Hepatocyte (in vitro differentiated cells): ENCODE measurements at regions not wholly inside any gene's neighbourhood (a gene's known extent, or its start where the extent isn't known, plus 50 kb on each side); places are given as distances from the start of the nearest gene placed in this dataset.

ENCODE experiments used
- DNase-seq: peaks from one replicate; pipeline ENCODE4 v3.0.0-alpha.2; 2016; ENCODE audit warnings: low spot score
- H2AFZ ChIP-seq: fragments of 200-600 bp; sonication (generic); 2 replicates; pipeline ENCODE4 v1.6.0; 2016; ENCODE audit warnings: antibody characterized with exemption, mild to moderate bottlenecking
- H3K27ac ChIP-seq: fragments of 200-600 bp; sonication (generic); 2 replicates; pipeline ENCODE4 v1.5.1; 2016; ENCODE audit warnings: mild to moderate bottlenecking
- H3K27me3 ChIP-seq: fragments of 200-600 bp; sonication (generic); 2 replicates; pipeline ENCODE4 v1.6.1; 2016
- H3K36me3 ChIP-seq: fragments of 200-600 bp; sonication (generic); replicated peaks from 2 replicates; pipeline ENCODE4 v1.5.1; 2016; ENCODE audit warnings: low read depth; ENCODE audit not compliant: insufficient read depth
- H3K4me1 ChIP-seq: fragments of 200-600 bp; sonication (generic); 2 replicates; pipeline ENCODE4 v1.5.1; 2016; ENCODE audit warnings: mild to moderate bottlenecking, moderate library complexity; ENCODE audit not compliant: insufficient read depth
- H3K4me2 ChIP-seq: fragments of 200-600 bp; sonication (generic); 2 replicates; pipeline ENCODE4 v1.6.0; 2016
- H3K4me3 ChIP-seq: fragments of 200-600 bp; sonication (generic); 2 replicates; pipeline ENCODE4 v1.5.1; 2016; ENCODE audit warnings: mild to moderate bottlenecking
- H3K79me2 ChIP-seq: fragments of 200-600 bp; sonication (generic); 2 replicates; pipeline ENCODE4 v1.6.0; 2017; ENCODE audit warnings: mild to moderate bottlenecking
- H3K9me2 ChIP-seq: fragments of 200-600 bp; sonication (generic); replicated peaks from 2 replicates; pipeline ENCODE4 v1.6.0; 2017; ENCODE audit warnings: mild to moderate bottlenecking; ENCODE audit not compliant: insufficient read depth
- H3K9me3 ChIP-seq: fragments of 200-600 bp; sonication (generic); 2 replicates; pipeline ENCODE4 v1.5.1; 2016; ENCODE audit warnings: low read depth, mild to moderate bottlenecking
- H4K20me1 ChIP-seq: fragments of 200-600 bp; sonication (generic); 2 replicates; pipeline ENCODE4 v1.6.0; 2016; ENCODE audit warnings: mild to moderate bottlenecking; ENCODE audit not compliant: insufficient read depth, poor library complexity, severe bottlenecking
- CTCF ChIP-seq: fragments of 200-600 bp; sonication (generic); IDR thresholded peaks from 2 replicates; pipeline ENCODE4 v1.5.1; 2016; ENCODE audit warnings: antibody characterized with exemption, mild to moderate bottlenecking; ENCODE audit not compliant: poor library complexity
- EZH2 ChIP-seq: fragments of 200-600 bp; sonication (generic); IDR thresholded peaks from 2 replicates; pipeline ENCODE4 v1.6.1; 2016; ENCODE audit warnings: antibody characterized with exemption, mild to moderate bottlenecking, borderline replicate concordance
- EZH2phosphoT487 ChIP-seq: fragments of 200-600 bp; sonication (generic); IDR thresholded peaks from one replicate; pipeline ENCODE4 v1.6.1; 2018; ENCODE audit warnings: antibody characterized with exemption, mild to moderate bottlenecking, low read depth, moderate library complexity; ENCODE audit not compliant: unreplicated experiment, severe bottlenecking
- WGBS: methylation state at CpG from one replicate; pipeline ENCODE4 v1.1.6; 2016; ENCODE audit warnings: low lambda C conversion rate; ENCODE audit errors: missing lambda C conversion rate; 5-methylcytosine and 5-hydroxymethylcytosine counted together

- Histone ChIP-seq H3K4me3 (no peak overlapping the region), H3K4me1 (no peaks in the 10 kb centered on the region), H3K9me2 (no peaks in the 10 kb centered on the region), H3K79me2 (no peaks in the 10 kb centered on the region), H3K36me3 (no peaks in the 10 kb centered on the region), H4K20me1 (no peaks in the 10 kb centered on the region), H3K4me2 (no peak overlapping the region), H3K9me3 (no peaks in the 10 kb centered on the region), H3K27me3 (no peaks in the 10 kb centered on the region), H2AFZ (no peak overlapping the region), H3K27ac (no peak overlapping the region)
- WGBS = 88% methylated on average over 4 of the region's 4 CpGs
- no peak for DNase-seq
- no peak for TF ChIP-seq EZH2phosphoT487
- TF ChIP-seq EZH2 = no peak
- TF ChIP-seq CTCF = no peak
These were observed 279.1 kb downstream of the PRL start for GRCh38 chr6:22017766-22018165.

GRCh38 chr6:22019857-22020256 is 277.0 kb downstream of the PRL start:
- Histone ChIP-seq H3K4me1 (no peaks in the 10 kb centered on the region), H3K9me2 (no peaks in the 10 kb centered on the region), H3K36me3 (no peaks in the 10 kb centered on the region), H3K27me3 (no peaks in the 10 kb centered on the region), H3K4me3 (no peak overlapping the region), H3K9me3 (no peaks in the 10 kb centered on the region), H3K27ac (no peak overlapping the region), H3K79me2 (no peaks in the 10 kb centered on the region), H2AFZ (no peak overlapping the region), H3K4me2 (no peak overlapping the region), H4K20me1 (no peaks in the 10 kb centered on the region)
- DNase-seq = no peak
- no peak for TF ChIP-seq CTCF
- TF ChIP-seq EZH2 = no peak
- no peak for TF ChIP-seq EZH2phosphoT487
- 93% methylated on average over 5 of the region's 5 CpGs for WGBS

- H3K9me2 ChIP-seq = no peaks in the 10 kb centered on the region
- TF ChIP-seq CTCF (no peak), EZH2 (no peak), EZH2phosphoT487 (no peak)
- DNase-seq = no peak
- no peaks in the 10 kb centered on the region for H4K20me1 ChIP-seq
- no peaks in the 10 kb centered on the region for H3K27me3 ChIP-seq
- no peaks in the 10 kb centered on the region for H3K36me3 ChIP-seq
- H3K4me3 ChIP-seq = no peak overlapping the region
- H3K4me2 ChIP-seq = no peak overlapping the region
- 75% methylated on average over 5 of the region's 5 CpGs for WGBS
- H3K79me2 ChIP-seq = no peaks in the 10 kb centered on the region
- no peak overlapping the region for H2AFZ ChIP-seq
- H3K9me3 ChIP-seq = no peaks in the 10 kb centered on the region
- no peak overlapping the region for H3K27ac ChIP-seq
- H3K4me1 ChIP-seq = peaks cover 6% of the 10 kb centered on the region
These were observed 276.4 kb downstream of the PRL start for GRCh38 chr6:22020299-22021003.
